ENCODE measurements at regions not wholly inside any gene's neighbourhood (a gene's known extent, or its start where the extent isn't known, plus 50 kb on each side); places are given as distances from the start of the nearest gene placed in this dataset.

DNA sequence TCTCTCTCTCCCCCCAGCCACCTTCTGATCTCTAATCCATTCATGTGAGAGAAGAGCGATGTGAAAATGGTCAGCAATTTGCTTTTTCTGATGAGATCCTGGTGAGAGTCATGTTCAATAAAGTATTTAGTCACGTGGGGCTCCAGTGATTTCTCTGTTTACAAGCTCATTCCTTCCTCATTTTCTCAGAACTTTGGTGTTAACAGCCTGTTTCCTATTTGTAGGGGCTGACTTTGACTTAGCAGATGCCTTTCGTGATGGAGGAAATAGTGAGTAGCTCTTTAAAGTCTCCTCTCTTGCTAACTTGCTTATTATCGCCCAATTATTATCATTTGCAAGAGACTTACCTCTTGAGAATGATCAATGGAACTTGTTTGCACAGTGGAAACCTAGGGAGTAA lies 72.6 kb upstream of the CD99 start (continued):
- no peak for TF ChIP-seq ZNF331 (CRISPR knock-in tag; IDR thresholded peaks at IDR 0.05; ENCODE audit: low read depth)

DNA sequence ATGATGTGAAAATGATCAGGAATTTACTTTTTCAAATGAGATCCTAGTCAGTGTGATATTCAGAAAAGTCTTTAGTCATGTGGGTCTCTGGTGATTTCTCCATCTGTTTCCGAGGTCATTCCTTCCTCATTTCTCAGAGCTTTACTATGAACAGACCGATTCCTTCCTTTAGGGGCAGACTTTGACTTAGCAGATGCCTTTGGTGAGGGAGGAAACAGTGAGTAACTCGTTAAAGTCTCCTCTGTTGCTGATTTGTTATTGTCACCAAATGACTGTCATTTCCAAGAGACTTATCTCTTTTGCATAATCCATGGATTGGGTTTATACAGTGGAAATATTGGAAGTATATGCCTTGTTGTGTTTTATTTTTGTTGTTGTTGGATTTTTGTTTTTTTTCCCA lies 76.2 kb upstream of the CD99 start:
- Histone ChIP-seq H3K4me3 (no peak overlapping the region), H4K20me1 (replicated peaks; ENCODE audit: insufficient read depth) (0 out of 2 replicates have a peak, but pooled peaks cover 3% of the 10 kb centered on the region), H3K27me3 (ENCODE audit: insufficient read depth) (peaks cover 5% of the 10 kb centered on the region; the same call in 1 of the 2 replicates), H3K4me1 (ENCODE audit: insufficient read depth) (peaks cover 15% of the 10 kb centered on the region; the same call in 1 of the 2 replicates), H3F3A (replicated peaks; ENCODE audit: low read depth) (no peaks in the 10 kb centered on the region), H3K9me2 (ENCODE audit: insufficient read depth) (no peaks in the 10 kb centered on the region), H3K4me2 (no peak overlapping the region), H3K27ac (ENCODE audit: low read depth) (peak overlapping the region; percentile 71; the same call in 1 of the 2 replicates), H3K79me2 (replicated peaks; ENCODE audit: insufficient read depth) (peaks cover 39% of the 10 kb centered on the region), H2AFZ (no peak overlapping the region), H3K36me3 (ENCODE audit: insufficient read depth) (peaks cover 13% of the 10 kb centered on the region; the same call in 1 of the 2 replicates)
- H3K27ac Mint-ChIP-seq: peak overlapping the region; percentile 46; the same call in 1 of the 2 replicates
- peaks cover 70% of the 10 kb centered on the region for H3K36me3 Mint-ChIP-seq (ENCODE audit: low read depth)
- H3K4me3 Mint-ChIP-seq: no peak overlapping the region
- peak; percentile 76 for DNase-seq (ENCODE audit: low spot score)
- peaks cover 7% of the 10 kb centered on the region for H3K27me3 Mint-ChIP-seq (ENCODE audit: insufficient read depth, low read depth, poor library complexity)
- TF ChIP-seq EZH2 (IDR thresholded peaks at IDR 0.05; ENCODE audit: low read depth, unreplicated experiment) (no peak), ZNF462 (CRISPR knock-in tag; IDR thresholded peaks at IDR 0.05) (no peak), EZH2phosphoT487 (IDR thresholded peaks at IDR 0.05; ENCODE audit: unreplicated experiment) (no peak), REST (IDR thresholded peaks at IDR 0.05; ENCODE audit: unreplicated experiment) (no peak), POLR2AphosphoS5 (IDR thresholded peaks at IDR 0.05; ENCODE audit: low read depth) (no peak), CREB1 (CRISPR knock-in tag; IDR thresholded peaks at IDR 0.05; ENCODE audit: low read depth) (no peak), STAT1 (IDR thresholded peaks at IDR 0.05; ENCODE audit: unreplicated experiment) (no peak), ETS1 (IDR thresholded peaks at IDR 0.05) (no peak)
- TF ChIP-seq, protein P1, sequence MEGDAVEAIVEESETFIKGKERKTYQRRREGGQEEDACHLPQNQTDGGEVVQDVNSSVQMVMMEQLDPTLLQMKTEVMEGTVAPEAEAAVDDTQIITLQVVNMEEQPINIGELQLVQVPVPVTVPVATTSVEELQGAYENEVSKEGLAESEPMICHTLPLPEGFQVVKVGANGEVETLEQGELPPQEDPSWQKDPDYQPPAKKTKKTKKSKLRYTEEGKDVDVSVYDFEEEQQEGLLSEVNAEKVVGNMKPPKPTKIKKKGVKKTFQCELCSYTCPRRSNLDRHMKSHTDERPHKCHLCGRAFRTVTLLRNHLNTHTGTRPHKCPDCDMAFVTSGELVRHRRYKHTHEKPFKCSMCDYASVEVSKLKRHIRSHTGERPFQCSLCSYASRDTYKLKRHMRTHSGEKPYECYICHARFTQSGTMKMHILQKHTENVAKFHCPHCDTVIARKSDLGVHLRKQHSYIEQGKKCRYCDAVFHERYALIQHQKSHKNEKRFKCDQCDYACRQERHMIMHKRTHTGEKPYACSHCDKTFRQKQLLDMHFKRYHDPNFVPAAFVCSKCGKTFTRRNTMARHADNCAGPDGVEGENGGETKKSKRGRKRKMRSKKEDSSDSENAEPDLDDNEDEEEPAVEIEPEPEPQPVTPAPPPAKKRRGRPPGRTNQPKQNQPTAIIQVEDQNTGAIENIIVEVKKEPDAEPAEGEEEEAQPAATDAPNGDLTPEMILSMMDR (conservative IDR thresholded peaks at IDR 0.05; ENCODE audit: low read depth in 2 of 2): peak; percentile 37 to 46
- H3K4me1 Mint-ChIP-seq: peaks cover 19% of the 10 kb centered on the region
- H3K9me3 Mint-ChIP-seq: no peaks in the 10 kb centered on the region; the same call in 2 of the 3 replicates
- peak; percentile 89 for ATAC-seq
